GM23338 (cell line): ENCODE measurements at regions not wholly inside any gene's neighbourhood (a gene's known extent, or its start where the extent isn't known, plus 50 kb on each side); places are given as distances from the start of the nearest gene placed in this dataset.

Experiments
- ATAC-seq: fragments of 200-7000 bp; cut with Tn5 transposase; 3 replicates; pipeline ENCODE4 v1.9.1; 2020
- DNase-seq: peaks from one replicate; pipeline ENCODE4 v3.0.0-alpha.2; 2015; ENCODE audit warnings: low spot score
- H2AFZ ChIP-seq: fragments of 200-600 bp; sonication (generic); 2 replicates; pipeline ENCODE4 v1.8.0; 2016; ENCODE audit warnings: antibody characterized with exemption, mild to moderate bottlenecking, moderate library complexity
- H3F3A ChIP-seq: fragments of 200-600 bp; sonication (generic); replicated peaks from 2 replicates; pipeline ENCODE4 v1.8.0; 2017; ENCODE audit warnings: antibody characterized with exemption, mixed run types, low read depth
- H3K27ac ChIP-seq: fragments of 200-600 bp; sonication (generic); 2 replicates; pipeline ENCODE4 v1.6.1; 2016; ENCODE audit warnings: low read depth
- H3K27me3 ChIP-seq: fragments of 200-600 bp; sonication (generic); 2 replicates; pipeline ENCODE4 v1.8.0; 2016; ENCODE audit warnings: mild to moderate bottlenecking, mixed run types, moderate library complexity; ENCODE audit not compliant: insufficient read depth
- H3K36me3 ChIP-seq: fragments of 200-600 bp; sonication (generic); 2 replicates; pipeline ENCODE4 v1.8.0; 2016; ENCODE audit warnings: mild to moderate bottlenecking; ENCODE audit not compliant: insufficient read depth
- H3K4me1 ChIP-seq: fragments of 200-600 bp; sonication (generic); 2 replicates; pipeline ENCODE4 v1.8.0; 2016; ENCODE audit warnings: mild to moderate bottlenecking, moderate library complexity; ENCODE audit not compliant: insufficient read depth
- H3K4me2 ChIP-seq: fragments of 200-600 bp; sonication (generic); 2 replicates; pipeline ENCODE4 v1.7.1; 2017; ENCODE audit warnings: mixed run types
- H3K4me3 ChIP-seq: fragments of 200-600 bp; sonication (generic); 2 replicates; pipeline ENCODE4 v1.6.1; 2016; ENCODE audit warnings: mixed run types
- H3K79me2 ChIP-seq: fragments of 200-600 bp; sonication (generic); replicated peaks from 2 replicates; pipeline ENCODE4 v1.8.0; 2017; ENCODE audit warnings: mild to moderate bottlenecking; ENCODE audit not compliant: insufficient read depth
- H3K9me2 ChIP-seq: fragments of 200-600 bp; sonication (generic); 2 replicates; pipeline ENCODE4 v1.8.0; 2017; ENCODE audit not compliant: insufficient read depth
- H4K20me1 ChIP-seq: fragments of 200-600 bp; sonication (generic); replicated peaks from 2 replicates; pipeline ENCODE4 v1.8.0; 2017; ENCODE audit warnings: mild to moderate bottlenecking; ENCODE audit not compliant: insufficient read depth
- H3K27ac Mint-ChIP-seq: 2 replicates; pipeline ENCODE4 v1.8.0; 2020; ENCODE audit warnings: inconsistent platforms, mild to moderate bottlenecking, moderate library complexity, mixed read lengths
- H3K27me3 Mint-ChIP-seq: 3 replicates; pipeline ENCODE4 v1.8.0; 2022; ENCODE audit warnings: low read depth, mild to moderate bottlenecking, moderate library complexity, mixed read lengths, inconsistent platforms; ENCODE audit not compliant: insufficient read depth, poor library complexity
- H3K36me3 Mint-ChIP-seq: 3 replicates; pipeline ENCODE4 v1.8.0; 2021; ENCODE audit warnings: low read depth, mild to moderate bottlenecking, inconsistent platforms, moderate library complexity, mixed read lengths
- H3K4me1 Mint-ChIP-seq: 3 replicates; pipeline ENCODE4 v1.8.0; 2020; ENCODE audit warnings: mild to moderate bottlenecking, inconsistent platforms, mixed read lengths
- H3K4me3 Mint-ChIP-seq: 3 replicates; pipeline ENCODE4 v1.8.0; 2021; ENCODE audit warnings: moderate library complexity, mild to moderate bottlenecking, inconsistent platforms, mixed read lengths
- H3K9me3 Mint-ChIP-seq: 3 replicates; pipeline ENCODE4 v1.8.0; 2020; ENCODE audit warnings: moderate library complexity, mild to moderate bottlenecking, inconsistent platforms, mixed read lengths
- ETS1 ChIP-seq: IDR thresholded peaks from 2 replicates; pipeline ENCODE4 v1.6.1; 2016; ENCODE audit warnings: antibody characterized with exemption
- EZH2phosphoT487 ChIP-seq: fragments of 200-600 bp; sonication (generic); IDR thresholded peaks from one replicate; pipeline ENCODE4 v1.8.1; 2018; ENCODE audit warnings: antibody characterized with exemption; ENCODE audit not compliant: unreplicated experiment
- NANOG ChIP-seq: IDR thresholded peaks from 2 replicates; pipeline ENCODE4 v1.6.1; 2016; ENCODE audit warnings: antibody characterized with exemption, borderline replicate concordance
- POLR2AphosphoS5 ChIP-seq: IDR thresholded peaks from 2 replicates; pipeline ENCODE4 v1.6.1; 2016; ENCODE audit warnings: antibody characterized with exemption, low read depth
- REST ChIP-seq: IDR thresholded peaks from one replicate; pipeline ENCODE4 v1.6.1; 2018; ENCODE audit warnings: antibody characterized with exemption; ENCODE audit not compliant: unreplicated experiment
- STAT1 ChIP-seq: IDR thresholded peaks from one replicate; pipeline ENCODE4 v1.6.1; 2016; ENCODE audit warnings: antibody characterized with exemption; ENCODE audit not compliant: unreplicated experiment
- ZNF331 ChIP-seq: fragments of 250-450 bp; sonication (Bioruptor Pico); IDR thresholded peaks from 2 replicates; pipeline ENCODE4 v1.5.0; 2020; ENCODE audit warnings: low read depth, mild to moderate bottlenecking, moderate library complexity
- TF ChIP-seq, protein P1 (sequence below), 2 experiments: fragments of 200-600 bp in 1 of 2; sonication (generic) in 1 of 2; conservative IDR thresholded peaks; 2 replicates each; pipeline versions ENCODE4 v1.5.1 to v1.6.1; 2016 to 2017; ENCODE audit warnings: antibody characterized with exemption in 2 of 2, low read depth in 2 of 2, mild to moderate bottlenecking in 2 of 2, moderate library complexity in 1 of 2
- TF ChIP-seq, protein P2 (sequence below): fragments of 250-450 bp; sonication (Bioruptor Pico); IDR thresholded peaks from 2 replicates; pipeline ENCODE4 v1.5.0; 2020; ENCODE audit warnings: mild to moderate bottlenecking, moderate library complexity

DNA sequence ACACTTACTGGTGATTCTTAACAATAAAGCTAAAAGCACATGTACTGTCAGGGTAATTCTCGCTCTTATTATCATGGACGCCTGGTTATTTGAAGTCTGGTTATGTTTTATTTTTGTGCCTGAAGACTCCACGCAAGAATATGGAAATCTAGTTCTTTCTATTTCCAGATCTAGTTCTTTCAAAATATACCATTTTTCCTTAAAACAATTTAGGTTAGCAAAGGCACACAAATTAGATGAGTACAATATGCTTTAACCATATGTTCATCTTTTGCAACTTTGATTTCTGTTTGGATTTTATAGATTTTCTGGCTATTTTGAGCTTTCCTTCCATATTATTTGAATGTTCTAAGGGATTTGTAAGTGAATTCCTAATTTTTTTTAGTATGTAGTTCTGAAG is 1783.1 kb downstream of the PCDH7 start:
- no peak overlapping the region for H3K27ac ChIP-seq
- H2AFZ ChIP-seq, result no peak overlapping the region
- H3F3A ChIP-seq, result no peaks in the 10 kb centered on the region
- H4K20me1 ChIP-seq, result no peaks in the 10 kb centered on the region
- no peaks in the 10 kb centered on the region for H3K27me3 ChIP-seq
- no peak overlapping the region for H3K4me3 ChIP-seq
- no peaks in the 10 kb centered on the region for H3K4me1 ChIP-seq
- H3K4me2 ChIP-seq, result no peak overlapping the region
- ATAC-seq (no peak), DNase-seq (no peak)
- no peaks in the 10 kb centered on the region for H3K79me2 ChIP-seq
- H3K4me1 Mint-ChIP-seq, result peaks cover 5% of the 10 kb centered on the region
- H3K36me3 ChIP-seq, result no peaks in the 10 kb centered on the region
- H3K27me3 Mint-ChIP-seq, result peaks cover 2% of the 10 kb centered on the region
- H3K27ac Mint-ChIP-seq, result no peak overlapping the region
- no peaks in the 10 kb centered on the region for H3K36me3 Mint-ChIP-seq
- peaks cover 6% of the 10 kb centered on the region for H3K9me2 ChIP-seq
- no peak overlapping the region for H3K4me3 Mint-ChIP-seq
- TF ChIP-seq NANOG (no peak), ETS1 (no peak), REST (no peak), EZH2phosphoT487 (no peak), ZNF331 (no peak), POLR2AphosphoS5 (no peak)
- TF ChIP-seq, protein P1, sequence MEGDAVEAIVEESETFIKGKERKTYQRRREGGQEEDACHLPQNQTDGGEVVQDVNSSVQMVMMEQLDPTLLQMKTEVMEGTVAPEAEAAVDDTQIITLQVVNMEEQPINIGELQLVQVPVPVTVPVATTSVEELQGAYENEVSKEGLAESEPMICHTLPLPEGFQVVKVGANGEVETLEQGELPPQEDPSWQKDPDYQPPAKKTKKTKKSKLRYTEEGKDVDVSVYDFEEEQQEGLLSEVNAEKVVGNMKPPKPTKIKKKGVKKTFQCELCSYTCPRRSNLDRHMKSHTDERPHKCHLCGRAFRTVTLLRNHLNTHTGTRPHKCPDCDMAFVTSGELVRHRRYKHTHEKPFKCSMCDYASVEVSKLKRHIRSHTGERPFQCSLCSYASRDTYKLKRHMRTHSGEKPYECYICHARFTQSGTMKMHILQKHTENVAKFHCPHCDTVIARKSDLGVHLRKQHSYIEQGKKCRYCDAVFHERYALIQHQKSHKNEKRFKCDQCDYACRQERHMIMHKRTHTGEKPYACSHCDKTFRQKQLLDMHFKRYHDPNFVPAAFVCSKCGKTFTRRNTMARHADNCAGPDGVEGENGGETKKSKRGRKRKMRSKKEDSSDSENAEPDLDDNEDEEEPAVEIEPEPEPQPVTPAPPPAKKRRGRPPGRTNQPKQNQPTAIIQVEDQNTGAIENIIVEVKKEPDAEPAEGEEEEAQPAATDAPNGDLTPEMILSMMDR (conservative IDR thresholded peaks at IDR 0.05; ENCODE audit: low read depth in 2 of 2), result no peak
- peaks cover 2% of the 10 kb centered on the region; the same call in 1 of the 3 replicates for H3K9me3 Mint-ChIP-seq

DNA sequence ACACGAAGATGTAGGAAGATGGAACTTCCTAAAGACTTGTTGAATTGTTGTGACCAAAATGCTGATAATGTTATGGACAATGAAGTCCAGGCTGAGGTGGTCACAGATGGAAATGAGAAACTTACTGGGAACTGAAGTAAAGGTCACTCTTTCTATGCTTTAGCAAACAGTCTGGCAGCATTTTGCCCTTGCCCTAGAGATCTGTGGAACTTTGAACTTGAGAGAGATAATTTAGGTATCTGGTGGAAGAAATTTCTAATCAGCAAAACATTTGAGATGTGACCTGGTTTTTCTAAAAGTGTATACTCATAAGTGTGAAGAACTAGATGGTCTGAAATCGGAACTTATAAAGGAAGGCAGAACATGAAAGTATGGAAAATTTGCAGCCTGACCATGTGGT is 1785.9 kb downstream of the PCDH7 start:
- peak overlapping the region; percentile 74; the same call in 1 of the 2 replicates for H2AFZ ChIP-seq
- no peak overlapping the region for H3K27ac Mint-ChIP-seq
- H3K4me1 Mint-ChIP-seq, result peaks cover 5% of the 10 kb centered on the region
- no peak for TF ChIP-seq NANOG
- no peak for TF ChIP-seq STAT1
- TF ChIP-seq, protein P2, sequence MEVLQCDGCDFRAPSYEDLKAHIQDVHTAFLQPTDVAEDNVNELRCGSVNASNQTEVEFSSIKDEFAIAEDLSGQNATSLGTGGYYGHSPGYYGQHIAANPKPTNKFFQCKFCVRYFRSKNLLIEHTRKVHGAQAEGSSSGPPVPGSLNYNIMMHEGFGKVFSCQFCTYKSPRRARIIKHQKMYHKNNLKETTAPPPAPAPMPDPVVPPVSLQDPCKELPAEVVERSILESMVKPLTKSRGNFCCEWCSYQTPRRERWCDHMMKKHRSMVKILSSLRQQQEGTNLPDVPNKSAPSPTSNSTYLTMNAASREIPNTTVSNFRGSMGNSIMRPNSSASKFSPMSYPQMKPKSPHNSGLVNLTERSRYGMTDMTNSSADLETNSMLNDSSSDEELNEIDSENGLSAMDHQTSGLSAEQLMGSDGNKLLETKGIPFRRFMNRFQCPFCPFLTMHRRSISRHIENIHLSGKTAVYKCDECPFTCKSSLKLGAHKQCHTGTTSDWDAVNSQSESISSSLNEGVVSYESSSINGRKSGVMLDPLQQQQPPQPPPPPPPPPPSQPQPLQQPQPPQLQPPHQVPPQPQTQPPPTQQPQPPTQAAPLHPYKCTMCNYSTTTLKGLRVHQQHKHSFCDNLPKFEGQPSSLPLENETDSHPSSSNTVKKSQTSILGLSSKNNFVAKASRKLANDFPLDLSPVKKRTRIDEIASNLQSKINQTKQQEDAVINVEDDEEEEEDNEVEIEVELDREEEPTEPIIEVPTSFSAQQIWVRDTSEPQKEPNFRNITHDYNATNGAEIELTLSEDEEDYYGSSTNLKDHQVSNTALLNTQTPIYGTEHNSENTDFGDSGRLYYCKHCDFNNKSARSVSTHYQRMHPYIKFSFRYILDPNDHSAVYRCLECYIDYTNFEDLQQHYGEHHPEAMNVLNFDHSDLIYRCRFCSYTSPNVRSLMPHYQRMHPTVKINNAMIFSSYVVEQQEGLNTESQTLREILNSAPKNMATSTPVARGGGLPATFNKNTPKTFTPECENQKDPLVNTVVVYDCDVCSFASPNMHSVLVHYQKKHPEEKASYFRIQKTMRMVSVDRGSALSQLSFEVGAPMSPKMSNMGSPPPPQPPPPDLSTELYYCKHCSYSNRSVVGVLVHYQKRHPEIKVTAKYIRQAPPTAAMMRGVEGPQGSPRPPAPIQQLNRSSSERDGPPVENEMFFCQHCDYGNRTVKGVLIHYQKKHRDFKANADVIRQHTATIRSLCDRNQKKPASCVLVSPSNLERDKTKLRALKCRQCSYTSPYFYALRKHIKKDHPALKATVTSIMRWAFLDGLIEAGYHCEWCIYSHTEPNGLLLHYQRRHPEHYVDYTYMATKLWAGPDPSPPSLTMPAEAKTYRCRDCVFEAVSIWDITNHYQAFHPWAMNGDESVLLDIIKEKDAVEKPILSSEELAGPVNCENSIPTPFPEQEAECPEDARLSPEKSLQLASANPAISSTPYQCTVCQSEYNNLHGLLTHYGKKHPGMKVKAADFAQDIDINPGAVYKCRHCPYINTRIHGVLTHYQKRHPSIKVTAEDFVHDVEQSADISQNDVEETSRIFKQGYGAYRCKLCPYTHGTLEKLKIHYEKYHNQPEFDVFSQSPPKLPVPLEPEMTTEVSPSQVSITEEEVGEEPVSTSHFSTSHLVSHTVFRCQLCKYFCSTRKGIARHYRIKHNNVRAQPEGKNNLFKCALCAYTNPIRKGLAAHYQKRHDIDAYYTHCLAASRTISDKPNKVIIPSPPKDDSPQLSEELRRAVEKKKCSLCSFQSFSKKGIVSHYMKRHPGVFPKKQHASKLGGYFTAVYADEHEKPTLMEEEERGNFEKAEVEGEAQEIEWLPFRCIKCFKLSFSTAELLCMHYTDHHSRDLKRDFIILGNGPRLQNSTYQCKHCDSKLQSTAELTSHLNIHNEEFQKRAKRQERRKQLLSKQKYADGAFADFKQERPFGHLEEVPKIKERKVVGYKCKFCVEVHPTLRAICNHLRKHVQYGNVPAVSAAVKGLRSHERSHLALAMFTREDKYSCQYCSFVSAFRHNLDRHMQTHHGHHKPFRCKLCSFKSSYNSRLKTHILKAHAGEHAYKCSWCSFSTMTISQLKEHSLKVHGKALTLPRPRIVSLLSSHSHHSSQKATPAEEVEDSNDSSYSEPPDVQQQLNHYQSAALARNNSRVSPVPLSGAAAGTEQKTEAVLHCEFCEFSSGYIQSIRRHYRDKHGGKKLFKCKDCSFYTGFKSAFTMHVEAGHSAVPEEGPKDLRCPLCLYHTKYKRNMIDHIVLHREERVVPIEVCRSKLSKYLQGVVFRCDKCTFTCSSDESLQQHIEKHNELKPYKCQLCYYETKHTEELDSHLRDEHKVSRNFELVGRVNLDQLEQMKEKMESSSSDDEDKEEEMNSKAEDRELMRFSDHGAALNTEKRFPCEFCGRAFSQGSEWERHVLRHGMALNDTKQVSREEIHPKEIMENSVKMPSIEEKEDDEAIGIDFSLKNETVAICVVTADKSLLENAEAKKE (CRISPR knock-in tag), result no peak

More for the DNA sequence above, 1785.9 kb downstream of the PCDH7 start:
- Mint-ChIP-seq H3K4me3 (no peak overlapping the region), H3K9me3 (no peaks in the 10 kb centered on the region; the same call in 2 of the 3 replicates), H3K36me3 (no peaks in the 10 kb centered on the region), H3K27me3 (peaks cover 2% of the 10 kb centered on the region)
- peaks cover 6% of the 10 kb centered on the region for H3K9me2 ChIP-seq
- H3K4me1 ChIP-seq, result no peaks in the 10 kb centered on the region
- H3K4me2 ChIP-seq, result no peak overlapping the region
- ATAC-seq (no peak), DNase-seq (no peak)
- no peaks in the 10 kb centered on the region for H3K27me3 ChIP-seq
- no peak overlapping the region for H3K4me3 ChIP-seq
- no peaks in the 10 kb centered on the region for H3F3A ChIP-seq
- no peak overlapping the region for H3K27ac ChIP-seq
- H3K79me2 ChIP-seq, result no peaks in the 10 kb centered on the region
- no peaks in the 10 kb centered on the region for H4K20me1 ChIP-seq
- H3K36me3 ChIP-seq, result no peaks in the 10 kb centered on the region
